GM12864 (cell line): ENCODE measurements at regions not wholly inside any gene's neighbourhood (a gene's known extent, or its start where the extent isn't known, plus 50 kb on each side); places are given as distances from the start of the nearest gene placed in this dataset.

Source experiments
- DNase-seq: peaks from one replicate; pipeline ENCODE4 v3.0.0-alpha.2; 2011; ENCODE audit warnings: low read depth
- H3K4me3 ChIP-seq: 2 replicates; pipeline ENCODE4 v1.5.1; 2011; ENCODE audit warnings: mild to moderate bottlenecking, low read depth, low read length, control low read depth
- TF ChIP-seq, protein P1 (sequence below): IDR thresholded peaks from 2 replicates; pipeline ENCODE4 v1.5.1; 2011; ENCODE audit warnings: low read depth, mild to moderate bottlenecking, moderate library complexity, low read length, control low read depth, inconsistent platforms; ENCODE audit errors: missing control alignments

DNA sequence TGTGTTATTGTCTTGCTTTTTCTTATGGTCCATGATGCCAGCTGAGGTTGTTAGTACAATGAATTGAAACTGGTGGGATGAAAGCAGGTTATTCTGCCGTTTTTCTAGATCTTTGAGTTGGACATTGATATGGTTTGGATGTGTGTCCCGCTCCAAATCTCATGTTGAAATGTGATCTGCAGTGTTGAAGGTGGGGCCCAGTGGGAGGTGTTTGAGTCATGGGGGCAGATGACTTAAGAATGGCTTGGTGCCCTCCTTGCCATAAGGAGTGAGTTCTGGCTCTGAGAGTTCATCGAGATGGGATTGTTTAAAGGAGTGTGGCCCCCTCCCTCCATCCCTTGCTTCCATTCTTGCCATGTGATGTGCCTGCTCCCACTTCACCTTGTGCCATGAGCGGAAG is 80.3 kb upstream of the PIAS1 start:
- TF ChIP-seq, protein P1, sequence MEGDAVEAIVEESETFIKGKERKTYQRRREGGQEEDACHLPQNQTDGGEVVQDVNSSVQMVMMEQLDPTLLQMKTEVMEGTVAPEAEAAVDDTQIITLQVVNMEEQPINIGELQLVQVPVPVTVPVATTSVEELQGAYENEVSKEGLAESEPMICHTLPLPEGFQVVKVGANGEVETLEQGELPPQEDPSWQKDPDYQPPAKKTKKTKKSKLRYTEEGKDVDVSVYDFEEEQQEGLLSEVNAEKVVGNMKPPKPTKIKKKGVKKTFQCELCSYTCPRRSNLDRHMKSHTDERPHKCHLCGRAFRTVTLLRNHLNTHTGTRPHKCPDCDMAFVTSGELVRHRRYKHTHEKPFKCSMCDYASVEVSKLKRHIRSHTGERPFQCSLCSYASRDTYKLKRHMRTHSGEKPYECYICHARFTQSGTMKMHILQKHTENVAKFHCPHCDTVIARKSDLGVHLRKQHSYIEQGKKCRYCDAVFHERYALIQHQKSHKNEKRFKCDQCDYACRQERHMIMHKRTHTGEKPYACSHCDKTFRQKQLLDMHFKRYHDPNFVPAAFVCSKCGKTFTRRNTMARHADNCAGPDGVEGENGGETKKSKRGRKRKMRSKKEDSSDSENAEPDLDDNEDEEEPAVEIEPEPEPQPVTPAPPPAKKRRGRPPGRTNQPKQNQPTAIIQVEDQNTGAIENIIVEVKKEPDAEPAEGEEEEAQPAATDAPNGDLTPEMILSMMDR, result no peak
- H3K4me3 ChIP-seq, result no peak overlapping the region
- DNase-seq, result no peak

DNA sequence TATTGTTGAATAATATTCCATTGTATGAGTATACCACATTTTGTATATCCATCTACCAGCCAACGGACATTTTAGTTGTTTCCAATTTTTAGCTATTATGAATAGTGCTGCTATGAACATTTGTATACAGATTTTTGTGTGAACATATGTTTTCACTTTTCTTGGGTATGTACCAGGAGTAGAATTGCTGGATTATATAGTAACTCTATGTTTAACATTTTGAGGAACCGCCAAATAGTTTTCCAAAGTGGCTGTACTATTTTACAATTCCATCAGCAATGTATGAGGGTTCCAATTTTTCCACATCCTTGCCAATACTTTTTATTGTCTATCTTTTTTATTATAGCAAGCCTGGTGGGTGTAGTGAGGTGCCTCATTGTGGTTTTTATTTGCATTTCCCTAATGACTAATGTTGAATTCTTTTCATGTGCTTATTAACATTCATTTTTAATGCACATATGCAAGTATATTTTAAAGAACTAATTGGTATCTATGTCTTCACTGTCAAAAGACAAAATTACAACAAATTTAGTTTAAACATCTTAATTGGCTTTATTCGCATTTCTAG is 77.5 kb upstream of the PIAS1 start:
- no peak for DNase-seq
- TF ChIP-seq, protein P1, result no peak
- H3K4me3 ChIP-seq, result no peak overlapping the region

DNA sequence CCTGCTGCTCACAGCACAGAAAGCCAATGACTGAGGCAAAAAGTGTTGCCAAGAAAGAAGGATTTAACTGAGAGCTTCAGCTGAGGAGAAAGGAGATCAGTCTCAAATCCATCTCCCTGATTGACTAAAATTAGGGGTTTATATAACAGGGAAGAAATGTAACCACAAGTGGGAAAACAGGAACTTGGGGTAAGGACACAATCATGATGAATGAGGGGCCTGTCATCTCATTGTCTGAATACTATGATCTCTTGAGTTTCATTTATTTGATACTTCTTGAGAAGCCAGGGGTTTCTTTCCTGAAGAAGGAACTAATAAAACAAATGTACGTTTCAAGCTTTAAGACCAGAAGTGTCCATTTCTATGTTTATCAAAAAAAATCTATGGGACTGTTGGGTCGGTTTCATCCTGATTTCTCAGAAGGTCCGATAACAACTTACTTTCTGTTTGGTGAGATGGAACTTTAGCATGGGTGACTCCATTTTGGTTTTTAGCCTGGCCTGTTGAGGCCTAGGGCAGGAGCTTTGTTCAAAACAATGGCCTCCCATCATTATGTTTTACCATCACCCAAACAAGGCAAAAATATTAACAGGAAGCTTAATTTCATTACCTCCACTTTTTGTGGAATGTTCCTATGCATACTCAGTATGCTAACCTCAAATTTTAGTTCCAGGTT is 76.6 kb upstream of the PIAS1 start:
- no peak for DNase-seq
- H3K4me3 ChIP-seq, result no peak overlapping the region
- TF ChIP-seq, protein P1, result no peak

DNA sequence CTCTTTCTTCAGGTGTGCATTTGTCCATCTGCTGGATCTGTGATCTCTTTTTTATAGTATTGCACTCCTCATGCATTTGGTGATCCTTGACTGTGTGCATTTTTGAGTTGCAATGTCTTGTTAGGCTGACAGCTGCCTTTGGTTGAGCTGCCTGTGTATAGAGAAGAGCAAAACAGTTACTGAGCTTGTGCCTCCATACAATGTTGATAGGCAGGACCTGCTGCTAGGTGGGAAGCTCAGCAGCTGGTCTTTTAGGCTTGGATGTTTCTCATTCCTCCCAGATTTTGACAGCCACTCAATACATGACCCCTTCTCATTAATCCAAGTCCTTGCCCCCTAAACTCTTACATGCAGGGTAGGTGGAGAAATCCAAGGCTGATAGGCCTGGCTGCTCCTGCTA is 74.8 kb upstream of the PIAS1 start:
- H3K4me3 ChIP-seq, result no peak overlapping the region
- no peak for DNase-seq

DNA sequence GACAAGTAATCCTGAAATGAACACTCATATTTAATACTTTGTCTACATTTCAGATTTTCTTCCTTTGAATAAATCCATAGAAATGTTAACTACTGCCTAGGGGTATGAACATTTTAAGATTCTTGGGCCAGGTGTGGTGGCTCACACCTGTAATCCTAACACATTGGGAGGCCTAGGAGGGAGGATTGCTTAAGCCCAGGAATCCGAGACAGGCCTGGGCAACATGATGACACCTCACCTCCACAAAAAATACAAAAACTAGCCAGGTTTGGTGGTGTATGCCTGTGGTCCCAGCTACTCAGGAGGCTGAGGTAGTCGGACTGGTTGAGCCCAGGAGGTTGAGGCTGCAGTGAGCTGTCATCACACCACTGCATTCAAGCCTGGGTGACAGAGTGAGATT is 73.9 kb upstream of the PIAS1 start:
- TF ChIP-seq, protein P1, result no peak
- no peak for DNase-seq
- H3K4me3 ChIP-seq, result no peak overlapping the region

More for the DNA sequence above, 74.8 kb upstream of the PIAS1 start:
- TF ChIP-seq, protein P1, result no peak

DNA sequence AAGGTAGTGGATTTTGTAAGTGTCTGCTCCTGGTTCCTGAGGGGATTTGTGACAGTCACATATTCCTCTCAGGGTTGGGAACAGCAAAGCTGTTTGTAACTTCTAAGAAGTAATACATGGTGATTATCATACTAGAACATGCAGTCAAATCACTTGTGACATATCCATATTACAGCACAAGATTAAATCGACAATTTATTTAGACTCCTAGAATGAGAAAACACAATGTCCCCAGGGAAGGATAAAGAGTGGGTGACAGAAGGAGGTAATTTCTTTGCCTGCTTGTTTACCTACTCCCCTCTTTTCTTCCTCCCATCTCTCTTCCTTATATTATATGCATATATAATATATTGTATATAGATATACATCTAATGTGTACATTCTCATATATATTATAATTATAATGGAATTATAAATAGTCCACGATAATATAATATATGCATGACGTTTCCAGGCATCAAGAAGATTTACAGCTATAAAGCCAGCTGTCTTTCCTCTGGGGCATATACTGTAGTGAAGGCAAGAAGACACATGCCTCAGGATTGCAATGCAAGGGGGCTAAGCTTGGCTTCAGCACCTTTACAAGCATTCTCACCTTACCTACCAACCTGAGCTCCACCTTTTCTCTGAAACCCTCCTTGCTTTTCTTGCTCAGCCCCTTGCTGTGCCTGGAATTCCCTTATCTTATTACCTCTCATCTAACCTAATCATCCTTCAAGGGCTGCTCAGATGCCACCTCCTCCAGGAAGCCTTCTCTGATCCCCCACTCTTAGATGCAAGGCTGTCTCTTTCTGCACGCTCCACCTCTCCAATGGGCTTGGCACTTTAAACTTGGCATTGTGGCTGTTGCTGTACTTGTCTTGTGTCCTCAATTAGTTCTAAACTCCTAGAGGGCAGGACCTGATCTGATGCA is 73.1 kb upstream of the PIAS1 start:
- TF ChIP-seq, protein P1, result no peak
- DNase-seq, result no peak
- no peak overlapping the region for H3K4me3 ChIP-seq
